IMR-90 (cell line): ENCODE measurements at regions not wholly inside any gene's neighbourhood (a gene's known extent, or its start where the extent isn't known, plus 50 kb on each side); places are given as distances from the start of the nearest gene placed in this dataset.

Experiments used
- ATAC-seq: fragments of 200-7000 bp; cut with Tn5 transposase; 2 replicates; pipeline ENCODE4 v1.9.1; 2020; ENCODE audit warnings: low read depth, mild to moderate bottlenecking, moderate library complexity
- BruUV-seq: library from RNA; stranded (reverse); fragments of 400-500 nt; replicated peaks from 2 replicates; lab custom pipeline; 2021; lab: Mats Ljungman, UMichigan
- CTCF ChIA-PET: fragments of 300-600 bp; formaldehyde crosslinking; extraction: SDS; loops from one replicate; lab custom pipeline; 2021; ENCODE audit warnings: antibody characterized with exemption; lab: Yijun Ruan, JAX
- POLR2A ChIA-PET: fragments of 300-600 bp; sonication (Branson Sonifier 250); formaldehyde crosslinking; loops from one replicate; lab custom pipeline; 2022; ENCODE audit warnings: antibody characterized with exemption; ENCODE audit not compliant: unreplicated experiment; lab: Charles Lee
- DNase-seq: peaks from one replicate; pipeline ENCODE4 v3.0.0; 2013
- H2AFZ ChIP-seq: replicated peaks from 2 replicates; pipeline ENCODE3; 2013; ENCODE audit warnings: low read length, mild to moderate bottlenecking; ENCODE audit not compliant: poor library complexity
- H2AK5ac ChIP-seq: 2 replicates; pipeline ENCODE4 v1.6.1; 2013; ENCODE audit warnings: low read depth, low read length, inconsistent platforms
- H2AK9ac ChIP-seq: replicated peaks from 2 replicates; pipeline ENCODE3; 2013; ENCODE audit warnings: mild to moderate bottlenecking, low read depth, low read length, moderate library complexity; ENCODE audit not compliant: poor library complexity
- H2BK120ac ChIP-seq: 2 replicates; pipeline ENCODE4 v1.6.1; 2013; ENCODE audit warnings: low read depth, low read length, inconsistent platforms
- H2BK15ac ChIP-seq: 3 replicates; pipeline ENCODE4 v1.6.1; 2013; ENCODE audit warnings: low read depth, low read length, inconsistent platforms
- H2BK20ac ChIP-seq: 2 replicates; pipeline ENCODE4 v1.6.1; 2013; ENCODE audit warnings: low read depth, mild to moderate bottlenecking, inconsistent platforms, low read length, moderate library complexity
- H2BK5ac ChIP-seq: 2 replicates; pipeline ENCODE4 v1.6.1; 2013; ENCODE audit warnings: mild to moderate bottlenecking, low read depth, low read length, inconsistent platforms; ENCODE audit not compliant: poor library complexity, severe bottlenecking
- H3K14ac ChIP-seq: replicated peaks from 2 replicates; pipeline ENCODE4 v1.6.1; 2013; ENCODE audit warnings: low read depth, low read length, inconsistent platforms
- H3K18ac ChIP-seq: 2 replicates; pipeline ENCODE4 v1.6.1; 2013; ENCODE audit warnings: low read depth, low read length, control low read depth
- H3K23ac ChIP-seq: 2 replicates; pipeline ENCODE4 v1.6.1; 2013; ENCODE audit warnings: low read depth, low read length, inconsistent platforms
- H3K27ac ChIP-seq: 2 replicates; pipeline ENCODE4 v1.5.1; 2013; ENCODE audit warnings: mild to moderate bottlenecking, control low read depth, low read length; ENCODE audit not compliant: insufficient read depth
- H3K27me3 ChIP-seq: 2 replicates; pipeline ENCODE4 v1.6.1; 2013; ENCODE audit warnings: low read length; ENCODE audit not compliant: control insufficient read depth, insufficient read depth
- H3K36me3 ChIP-seq: 2 replicates; pipeline ENCODE4 v1.6.1; 2013; ENCODE audit warnings: low read length, mixed read lengths; ENCODE audit not compliant: control insufficient read depth, insufficient read depth
- H3K4ac ChIP-seq: 2 replicates; pipeline ENCODE4 v1.6.1; 2013; ENCODE audit warnings: low read depth, low read length, inconsistent platforms
- H3K4me1 ChIP-seq: 2 replicates; pipeline ENCODE4 v1.6.1; 2013; ENCODE audit warnings: low read length, mixed read lengths; ENCODE audit not compliant: control insufficient read depth, insufficient read depth
- H3K4me2 ChIP-seq: 2 replicates; pipeline ENCODE4 v1.6.1; 2013; ENCODE audit warnings: low read depth, mild to moderate bottlenecking, control low read depth, low read length, moderate library complexity
- H3K4me3 ChIP-seq: 2 replicates; pipeline ENCODE4 v1.5.1; 2013; ENCODE audit warnings: low read depth, mild to moderate bottlenecking, control low read depth, low read length, moderate library complexity; ENCODE audit not compliant: insufficient read depth
- H3K56ac ChIP-seq: 2 replicates; pipeline ENCODE4 v1.6.1; 2013; ENCODE audit warnings: low read length, inconsistent platforms; ENCODE audit not compliant: insufficient read depth; ENCODE audit errors: extremely low read depth
- H3K79me1 ChIP-seq, 2 experiments: 2 replicates each; pipeline ENCODE4 v1.6.1; 2013; ENCODE audit warnings: low read length in 2 of 2, inconsistent platforms in 1 of 2, low read depth in 1 of 2
- H3K9ac ChIP-seq: 2 replicates; pipeline ENCODE4 v1.6.1; 2013; ENCODE audit warnings: low read depth, low read length, control low read depth
- H3K9me1 ChIP-seq: 2 replicates; pipeline ENCODE4 v1.6.1; 2013; ENCODE audit warnings: low read length, inconsistent platforms; ENCODE audit not compliant: insufficient read depth
- H3K9me3 ChIP-seq: 2 replicates; pipeline ENCODE4 v1.6.1; 2013; ENCODE audit warnings: low read length; ENCODE audit not compliant: control insufficient read depth, insufficient read depth
- H4K20me1 ChIP-seq: 2 replicates; pipeline ENCODE4 v1.6.1; 2013; ENCODE audit warnings: low read length, inconsistent platforms; ENCODE audit not compliant: insufficient read depth
- H4K5ac ChIP-seq: 2 replicates; pipeline ENCODE4 v1.6.1; 2013; ENCODE audit warnings: mild to moderate bottlenecking, low read depth, low read length, control low read depth
- H4K8ac ChIP-seq, 2 experiments: 2 replicates each; pipeline ENCODE4 v1.6.1; 2013; ENCODE audit warnings: low read depth in 2 of 2, low read length in 2 of 2, control low read depth in 1 of 2, inconsistent platforms in 1 of 2
- H4K91ac ChIP-seq: 2 replicates; pipeline ENCODE4 v1.6.1; 2013; ENCODE audit warnings: low read depth, low read length, inconsistent platforms; ENCODE audit not compliant: insufficient read depth
- BHLHE40 ChIP-seq: fragments of 150-350 bp; IDR thresholded peaks from 2 replicates; pipeline ENCODE4 v1.6.1; 2016; ENCODE audit warnings: mild to moderate bottlenecking, low read depth, low read length
- CEBPB ChIP-seq: IDR thresholded peaks from 2 replicates; pipeline ENCODE4 v1.6.1; 2012; ENCODE audit warnings: low read depth, low read length, improper control_type of control experiment
- CHD1 ChIP-seq: IDR thresholded peaks from 2 replicates; pipeline ENCODE4 v1.6.1; 2012; ENCODE audit warnings: low read depth, low read length, improper control_type of control experiment
- FOS ChIP-seq: fragments of 150-350 bp; IDR thresholded peaks from 2 replicates; pipeline ENCODE4 v1.6.1; 2016; ENCODE audit warnings: low read depth, low read length
- MAFK ChIP-seq: IDR thresholded peaks from 2 replicates; pipeline ENCODE4 v1.6.1; 2012; ENCODE audit warnings: low read depth, low read length, improper control_type of control experiment
- MAZ ChIP-seq: IDR thresholded peaks from 2 replicates; pipeline ENCODE4 v1.6.1; 2012; ENCODE audit warnings: low read depth, mild to moderate bottlenecking, low read length, improper control_type of control experiment, moderate library complexity, borderline replicate concordance
- MXI1 ChIP-seq: IDR thresholded peaks from 2 replicates; pipeline ENCODE4 v1.6.1; 2012; ENCODE audit warnings: low read depth, mild to moderate bottlenecking, low read length, moderate library complexity, borderline replicate concordance
- NFE2L2 ChIP-seq: fragments of 150-350 bp; IDR thresholded peaks from 2 replicates; pipeline ENCODE4 v1.6.1; 2016; ENCODE audit warnings: low read depth, mild to moderate bottlenecking, low read length
- POLR2A ChIP-seq: IDR thresholded peaks from 2 replicates; pipeline ENCODE4 v1.6.1; 2012; ENCODE audit warnings: mild to moderate bottlenecking, low read depth, low read length
- RAD21 ChIP-seq: IDR thresholded peaks from 2 replicates; pipeline ENCODE4 v1.6.1; 2012; ENCODE audit warnings: low read length, improper control_type of control experiment
- RCOR1 ChIP-seq: IDR thresholded peaks from 2 replicates; pipeline ENCODE4 v1.6.1; 2012; ENCODE audit warnings: mild to moderate bottlenecking, low read length, improper control_type of control experiment; ENCODE audit not compliant: insufficient replicate concordance
- RFX5 ChIP-seq: IDR thresholded peaks from 2 replicates; pipeline ENCODE4 v1.8.0; 2012; ENCODE audit warnings: low read depth, mild to moderate bottlenecking, low read length, moderate library complexity
- SMC3 ChIP-seq: fragments of 150-350 bp; IDR thresholded peaks from 2 replicates; pipeline ENCODE4 v1.6.1; 2016; ENCODE audit warnings: low read depth, mild to moderate bottlenecking, antibody characterized with exemption, low read length, moderate library complexity
- WGBS, 2 experiments: methylation state at CpG; one replicate each; pipeline versions ENCODE4 v1.1.5 to v1.1.7; 2013; ENCODE audit warnings: missing lambda C conversion rate in 2 of 2; ENCODE audit not compliant: insufficient read length in 1 of 2; ENCODE audit errors: extremely low coverage in 2 of 2; 5-methylcytosine and 5-hydroxymethylcytosine counted together
- dilution Hi-C: fragments of 300-500 bp; cut with HindIII; formaldehyde crosslinking; loops from one replicate; pipeline ENCODE4 v1.14.3; 2018; ENCODE audit warnings: low sequenced_read_pairs; ENCODE audit not compliant: unreplicated experiment
- in situ Hi-C: fragments of 300-500 bp; cut with MboI; formaldehyde crosslinking; loops from 3 replicates; pipeline ENCODE4 v1.14.3; 2019; ENCODE audit warnings: low sequenced_read_pairs, inconsistent platforms, mixed read lengths
- intact Hi-C: fragments of 100-400 bp; cut with micrococcal nuclease; formaldehyde crosslinking; loops from 2 replicates; pipeline ENCODE4 v1.10.0; 2022
- TF ChIP-seq, protein P1 (sequence below): conservative IDR thresholded peaks from 2 replicates; pipeline ENCODE4 v1.5.1; 2012; ENCODE audit warnings: mild to moderate bottlenecking, low read depth, low read length, improper control_type of control experiment
- TF ChIP-seq, protein P2 (sequence below): fragments of 150-350 bp; IDR thresholded peaks from 2 replicates; pipeline ENCODE4 v1.6.1; 2017; ENCODE audit warnings: mild to moderate bottlenecking, antibody characterized with exemption, low read length, low read depth
- TF ChIP-seq, protein P3 (sequence below): fragments of 150-350 bp; IDR thresholded peaks from 2 replicates; pipeline ENCODE4 v1.6.1; 2016; ENCODE audit warnings: low read depth, mild to moderate bottlenecking, low read length, moderate library complexity, borderline replicate concordance

DNA sequence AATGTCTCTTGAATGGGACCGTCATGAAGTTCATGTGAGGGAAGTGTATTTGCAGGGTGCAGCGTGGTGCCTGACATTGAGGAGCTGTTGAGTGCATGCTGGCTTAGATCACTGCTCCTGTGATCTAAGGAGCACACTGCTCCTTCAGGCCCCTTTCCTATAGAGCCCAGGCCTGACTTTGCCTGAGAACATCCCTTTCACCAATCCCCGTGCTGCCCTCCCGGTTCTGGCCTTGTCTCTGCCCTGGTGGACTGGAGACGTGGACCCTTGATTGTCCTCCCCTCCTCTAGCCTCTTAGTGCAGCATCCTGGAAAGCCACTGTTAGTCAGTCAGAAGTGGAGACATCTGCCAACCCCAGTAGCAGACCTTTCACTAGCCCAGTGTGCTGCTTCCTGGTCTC is 323.6 kb upstream of the HS6ST1 start:
- no peak overlapping the region for H2BK5ac ChIP-seq
- no peak overlapping the region for H4K5ac ChIP-seq
- ChIA-PET CTCF (no interaction called here), POLR2A (no interaction called here)
- no peak overlapping the region for H3K14ac ChIP-seq
- 80% methylated on average over 3 of the region's 5 CpGs; no CpG with 5 or more reads in 1 of the 2 experiments for WGBS, 2 experiments
- H3K9me1 ChIP-seq, result peaks cover 3% of the 10 kb centered on the region; the same call in 1 of the 2 replicates
- no peak overlapping the region for H3K9ac ChIP-seq
- no peak overlapping the region for H2BK15ac ChIP-seq
- no peaks in the 10 kb centered on the region for H3K9me3 ChIP-seq
- dilution Hi-C loops, result no loop called here
- TF ChIP-seq NFE2L2 (no peak), MXI1 (no peak), RAD21 (no peak), RFX5 (no peak), BHLHE40 (no peak), CHD1 (no peak), RCOR1 (no peak), POLR2A (no peak), MAFK (no peak), CEBPB (no peak), MAZ (no peak), SMC3 (no peak), FOS (no peak)
- TF ChIP-seq, protein P1, sequence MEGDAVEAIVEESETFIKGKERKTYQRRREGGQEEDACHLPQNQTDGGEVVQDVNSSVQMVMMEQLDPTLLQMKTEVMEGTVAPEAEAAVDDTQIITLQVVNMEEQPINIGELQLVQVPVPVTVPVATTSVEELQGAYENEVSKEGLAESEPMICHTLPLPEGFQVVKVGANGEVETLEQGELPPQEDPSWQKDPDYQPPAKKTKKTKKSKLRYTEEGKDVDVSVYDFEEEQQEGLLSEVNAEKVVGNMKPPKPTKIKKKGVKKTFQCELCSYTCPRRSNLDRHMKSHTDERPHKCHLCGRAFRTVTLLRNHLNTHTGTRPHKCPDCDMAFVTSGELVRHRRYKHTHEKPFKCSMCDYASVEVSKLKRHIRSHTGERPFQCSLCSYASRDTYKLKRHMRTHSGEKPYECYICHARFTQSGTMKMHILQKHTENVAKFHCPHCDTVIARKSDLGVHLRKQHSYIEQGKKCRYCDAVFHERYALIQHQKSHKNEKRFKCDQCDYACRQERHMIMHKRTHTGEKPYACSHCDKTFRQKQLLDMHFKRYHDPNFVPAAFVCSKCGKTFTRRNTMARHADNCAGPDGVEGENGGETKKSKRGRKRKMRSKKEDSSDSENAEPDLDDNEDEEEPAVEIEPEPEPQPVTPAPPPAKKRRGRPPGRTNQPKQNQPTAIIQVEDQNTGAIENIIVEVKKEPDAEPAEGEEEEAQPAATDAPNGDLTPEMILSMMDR, result no peak
- TF ChIP-seq, protein P2, sequence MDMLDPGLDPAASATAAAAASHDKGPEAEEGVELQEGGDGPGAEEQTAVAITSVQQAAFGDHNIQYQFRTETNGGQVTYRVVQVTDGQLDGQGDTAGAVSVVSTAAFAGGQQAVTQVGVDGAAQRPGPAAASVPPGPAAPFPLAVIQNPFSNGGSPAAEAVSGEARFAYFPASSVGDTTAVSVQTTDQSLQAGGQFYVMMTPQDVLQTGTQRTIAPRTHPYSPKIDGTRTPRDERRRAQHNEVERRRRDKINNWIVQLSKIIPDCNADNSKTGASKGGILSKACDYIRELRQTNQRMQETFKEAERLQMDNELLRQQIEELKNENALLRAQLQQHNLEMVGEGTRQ, result no peak
- TF ChIP-seq, protein P3, sequence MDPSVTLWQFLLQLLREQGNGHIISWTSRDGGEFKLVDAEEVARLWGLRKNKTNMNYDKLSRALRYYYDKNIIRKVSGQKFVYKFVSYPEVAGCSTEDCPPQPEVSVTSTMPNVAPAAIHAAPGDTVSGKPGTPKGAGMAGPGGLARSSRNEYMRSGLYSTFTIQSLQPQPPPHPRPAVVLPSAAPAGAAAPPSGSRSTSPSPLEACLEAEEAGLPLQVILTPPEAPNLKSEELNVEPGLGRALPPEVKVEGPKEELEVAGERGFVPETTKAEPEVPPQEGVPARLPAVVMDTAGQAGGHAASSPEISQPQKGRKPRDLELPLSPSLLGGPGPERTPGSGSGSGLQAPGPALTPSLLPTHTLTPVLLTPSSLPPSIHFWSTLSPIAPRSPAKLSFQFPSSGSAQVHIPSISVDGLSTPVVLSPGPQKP, result no peak
- H3K27ac ChIP-seq, result no peak overlapping the region
- H4K91ac ChIP-seq, result no peak overlapping the region
- no peak overlapping the region for H3K4me3 ChIP-seq
- no TSS peak for BruUV-seq
- H3K23ac ChIP-seq, result no peak overlapping the region
- H3K4ac ChIP-seq, result no peak overlapping the region
- H2AK9ac ChIP-seq, result no peak overlapping the region
- no peak for ATAC-seq
- no peak overlapping the region for H2BK20ac ChIP-seq
- H3K79me1 ChIP-seq, result no peaks in the 10 kb centered on the region
- H3K18ac ChIP-seq, result no peak overlapping the region
- in situ Hi-C loops, result no loop called here
- H3K36me3 ChIP-seq, result no peaks in the 10 kb centered on the region
- H4K8ac ChIP-seq, result no peak overlapping the region
- no peaks in the 10 kb centered on the region; the same call in none of the 2 replicates for H3K4me1 ChIP-seq
- no peak overlapping the region for H3K4me2 ChIP-seq
- peaks cover 29% of the 10 kb centered on the region for H3K27me3 ChIP-seq
- intact Hi-C loops, result no loop called here
- H2AFZ ChIP-seq, result no peak overlapping the region
- no peak overlapping the region for H2AK5ac ChIP-seq
- no peak overlapping the region for H3K56ac ChIP-seq
- no peak overlapping the region for H2BK120ac ChIP-seq
- DNase-seq, result no peak
- no peaks in the 10 kb centered on the region for H4K20me1 ChIP-seq
